Endothelial cell (in vitro differentiated cells): ENCODE measurements at regions not wholly inside any gene's neighbourhood (a gene's known extent, or its start where the extent isn't known, plus 50 kb on each side); places are given as distances from the start of the nearest gene placed in this dataset.

Experiments
- DNase-seq: peaks from one replicate; pipeline ENCODE4 v3.0.0; 2021; ENCODE audit warnings: low spot score
- H3K27ac Mint-ChIP-seq: one replicate; pipeline ENCODE4 v1.8.0; 2021; ENCODE audit warnings: mixed read lengths, inconsistent platforms; ENCODE audit not compliant: unreplicated experiment
- H3K27me3 Mint-ChIP-seq: one replicate; pipeline ENCODE4 v1.8.0; 2021; ENCODE audit warnings: mild to moderate bottlenecking, moderate library complexity, mixed read lengths, inconsistent platforms; ENCODE audit not compliant: unreplicated experiment
- H3K36me3 Mint-ChIP-seq: one replicate; pipeline ENCODE4 v1.8.0; 2021; ENCODE audit warnings: mild to moderate bottlenecking, low read depth, mixed read lengths, inconsistent platforms; ENCODE audit not compliant: unreplicated experiment
- H3K4me1 Mint-ChIP-seq: one replicate; pipeline ENCODE4 v1.8.0; 2021; ENCODE audit warnings: mild to moderate bottlenecking, mixed read lengths, inconsistent platforms; ENCODE audit not compliant: unreplicated experiment
- H3K4me3 Mint-ChIP-seq: one replicate; pipeline ENCODE4 v1.8.0; 2021; ENCODE audit warnings: mild to moderate bottlenecking, mixed read lengths, inconsistent platforms; ENCODE audit not compliant: unreplicated experiment
- H3K9me3 Mint-ChIP-seq: one replicate; pipeline ENCODE4 v1.8.0; 2021; ENCODE audit warnings: mixed read lengths, inconsistent platforms; ENCODE audit not compliant: unreplicated experiment
- TF ChIP-seq, protein P1 (sequence below): fragments of 200-600 bp; sonication (generic); IDR thresholded peaks from one replicate; pipeline ENCODE4 v1.5.0; 2021; ENCODE audit warnings: antibody characterized with exemption; ENCODE audit not compliant: unreplicated experiment

DNA sequence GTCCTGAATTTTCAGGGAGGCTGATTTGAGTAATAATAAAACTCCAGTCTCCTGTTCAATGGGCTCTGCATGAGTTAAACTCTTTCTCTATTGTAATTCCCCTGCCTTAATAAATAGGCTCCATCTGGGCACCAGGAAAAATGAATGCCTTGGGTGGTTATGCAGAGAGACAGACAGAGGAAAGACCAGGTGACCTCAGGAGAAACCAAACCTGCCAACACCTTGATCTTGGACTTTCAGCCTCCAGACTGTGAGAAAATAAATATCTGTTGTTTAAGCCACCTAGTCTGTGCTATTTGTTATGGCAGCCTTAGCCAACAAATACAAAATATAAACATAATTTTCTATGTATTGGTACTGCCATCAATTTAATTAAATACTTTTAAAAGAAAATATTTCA lies 64.8 kb upstream of the RAP2B start:
- Mint-ChIP-seq H3K36me3 (no peaks in the 10 kb centered on the region), H3K27me3 (no peaks in the 10 kb centered on the region), H3K4me3 (no peak overlapping the region), H3K27ac (no peak overlapping the region), H3K9me3 (no peaks in the 10 kb centered on the region), H3K4me1 (no peaks in the 10 kb centered on the region)
- DNase-seq: no peak
- TF ChIP-seq, protein P1, sequence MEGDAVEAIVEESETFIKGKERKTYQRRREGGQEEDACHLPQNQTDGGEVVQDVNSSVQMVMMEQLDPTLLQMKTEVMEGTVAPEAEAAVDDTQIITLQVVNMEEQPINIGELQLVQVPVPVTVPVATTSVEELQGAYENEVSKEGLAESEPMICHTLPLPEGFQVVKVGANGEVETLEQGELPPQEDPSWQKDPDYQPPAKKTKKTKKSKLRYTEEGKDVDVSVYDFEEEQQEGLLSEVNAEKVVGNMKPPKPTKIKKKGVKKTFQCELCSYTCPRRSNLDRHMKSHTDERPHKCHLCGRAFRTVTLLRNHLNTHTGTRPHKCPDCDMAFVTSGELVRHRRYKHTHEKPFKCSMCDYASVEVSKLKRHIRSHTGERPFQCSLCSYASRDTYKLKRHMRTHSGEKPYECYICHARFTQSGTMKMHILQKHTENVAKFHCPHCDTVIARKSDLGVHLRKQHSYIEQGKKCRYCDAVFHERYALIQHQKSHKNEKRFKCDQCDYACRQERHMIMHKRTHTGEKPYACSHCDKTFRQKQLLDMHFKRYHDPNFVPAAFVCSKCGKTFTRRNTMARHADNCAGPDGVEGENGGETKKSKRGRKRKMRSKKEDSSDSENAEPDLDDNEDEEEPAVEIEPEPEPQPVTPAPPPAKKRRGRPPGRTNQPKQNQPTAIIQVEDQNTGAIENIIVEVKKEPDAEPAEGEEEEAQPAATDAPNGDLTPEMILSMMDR: no peak

DNA sequence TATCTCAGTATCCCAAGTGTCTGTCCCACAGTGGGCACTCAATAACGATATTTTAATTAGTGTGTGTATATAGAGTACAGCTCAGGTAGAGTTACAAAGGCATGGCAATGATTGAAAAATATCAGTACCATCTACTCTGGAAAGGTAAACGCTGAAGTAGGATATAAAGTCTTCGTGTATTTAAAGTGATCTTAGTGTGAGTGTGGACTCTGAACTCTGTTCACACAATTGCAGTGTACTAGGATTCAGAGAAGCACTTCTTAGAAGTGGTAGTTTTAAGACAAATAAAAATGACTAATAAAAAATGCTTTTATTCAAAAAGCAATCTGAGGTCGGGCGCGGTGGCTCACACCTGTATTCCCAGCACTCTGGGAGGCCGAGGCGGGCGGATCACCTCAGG lies 62.9 kb upstream of the RAP2B start:
- no peaks in the 10 kb centered on the region for H3K9me3 Mint-ChIP-seq
- no peak for DNase-seq
- no peaks in the 10 kb centered on the region for H3K4me1 Mint-ChIP-seq
- H3K4me3 Mint-ChIP-seq: no peak overlapping the region
- H3K36me3 Mint-ChIP-seq: no peaks in the 10 kb centered on the region
- H3K27me3 Mint-ChIP-seq: no peaks in the 10 kb centered on the region
- no peak overlapping the region for H3K27ac Mint-ChIP-seq
- TF ChIP-seq, protein P1: no peak

DNA sequence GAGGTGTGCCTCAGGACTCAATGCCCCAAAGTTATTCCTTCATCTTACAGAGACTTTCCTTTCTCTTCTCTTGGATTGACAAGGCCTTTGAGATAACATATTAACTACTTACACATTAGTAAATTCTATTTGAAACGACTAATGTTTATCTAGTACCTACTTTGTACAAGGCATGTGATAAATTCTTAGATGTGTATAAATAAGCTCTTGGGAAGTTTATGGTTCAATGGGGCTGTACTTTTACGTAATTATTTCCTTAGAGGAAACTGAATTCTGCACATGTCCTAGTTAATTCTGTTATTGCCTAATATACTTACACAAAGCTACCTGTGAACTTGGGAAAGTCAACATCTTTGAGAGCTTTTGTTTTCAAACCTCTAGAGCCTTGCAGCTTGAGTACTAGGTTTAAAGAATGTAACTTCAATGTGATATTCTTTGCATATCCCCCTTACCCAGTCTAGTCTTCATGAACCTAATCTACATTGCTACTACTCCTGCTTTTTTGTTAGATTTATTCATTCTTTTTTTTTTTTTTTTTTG lies 58.5 kb upstream of the RAP2B start:
- no peak for DNase-seq
- no peak overlapping the region for H3K4me3 Mint-ChIP-seq
- TF ChIP-seq, protein P1: no peak
- H3K9me3 Mint-ChIP-seq: no peaks in the 10 kb centered on the region
- no peak overlapping the region for H3K27ac Mint-ChIP-seq
- H3K4me1 Mint-ChIP-seq: no peaks in the 10 kb centered on the region
- H3K36me3 Mint-ChIP-seq: no peaks in the 10 kb centered on the region
- no peaks in the 10 kb centered on the region for H3K27me3 Mint-ChIP-seq

DNA sequence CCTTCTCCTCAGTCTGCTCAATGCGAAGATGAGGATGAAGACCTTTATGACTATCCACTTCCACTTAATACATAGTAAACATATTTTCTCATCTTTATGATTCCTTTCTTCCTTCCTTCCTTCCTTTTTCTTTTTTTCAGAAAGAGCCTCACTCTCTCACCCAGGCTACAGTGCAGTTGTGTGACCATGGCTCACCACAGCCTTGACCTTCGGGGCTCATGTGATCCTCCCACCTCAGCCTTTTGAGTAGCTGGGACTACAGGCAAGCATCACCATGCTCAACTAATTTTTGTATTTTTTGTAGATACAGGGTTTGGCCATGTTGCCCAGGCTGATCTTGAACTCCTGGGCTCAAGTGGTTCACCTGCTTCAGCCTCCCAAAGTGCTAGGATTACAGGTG lies 52.0 kb upstream of the RAP2B start:
- Mint-ChIP-seq H3K9me3 (no peaks in the 10 kb centered on the region), H3K27me3 (peaks cover 2% of the 10 kb centered on the region), H3K4me1 (peaks cover 3% of the 10 kb centered on the region), H3K4me3 (no peak overlapping the region), H3K27ac (no peak overlapping the region), H3K36me3 (no peaks in the 10 kb centered on the region)
- DNase-seq: no peak
- TF ChIP-seq, protein P1: no peak

DNA sequence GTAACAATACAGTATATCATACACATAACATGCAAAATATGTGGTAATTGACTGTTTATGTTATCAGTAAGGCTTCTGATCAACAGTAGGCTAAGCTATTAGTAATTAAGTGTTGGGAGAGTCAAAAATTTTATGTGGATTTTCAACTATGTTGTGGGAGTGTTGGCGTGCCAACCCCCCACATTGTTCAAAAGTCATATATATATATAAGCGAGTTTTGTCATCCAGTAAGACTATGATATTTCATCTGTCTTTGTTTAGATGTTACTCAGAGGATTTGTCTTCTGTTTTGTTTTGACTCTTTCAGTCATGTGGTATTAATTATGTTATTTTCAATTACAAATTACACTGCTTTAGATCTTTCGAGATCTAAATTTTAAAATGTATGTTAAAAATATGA lies 51.0 kb upstream of the RAP2B start:
- no peak overlapping the region for H3K4me3 Mint-ChIP-seq
- no peaks in the 10 kb centered on the region for H3K9me3 Mint-ChIP-seq
- H3K27ac Mint-ChIP-seq: no peak overlapping the region
- TF ChIP-seq, protein P1: no peak
- H3K4me1 Mint-ChIP-seq: peaks cover 5% of the 10 kb centered on the region
- no peak for DNase-seq
- H3K27me3 Mint-ChIP-seq: peaks cover 5% of the 10 kb centered on the region
- H3K36me3 Mint-ChIP-seq: no peaks in the 10 kb centered on the region
